GM18951 (cell line): ENCODE measurements at regions not wholly inside any gene's neighbourhood (a gene's known extent, or its start where the extent isn't known, plus 50 kb on each side); places are given as distances from the start of the nearest gene placed in this dataset.

Experiments used
- POLR2A ChIP-seq: IDR thresholded peaks from 4 replicates; pipeline ENCODE4 v1.6.1; 2011; ENCODE audit warnings: mild to moderate bottlenecking; ENCODE audit not compliant: insufficient read length, insufficient read depth; ENCODE audit errors: extremely low read depth
- in situ Hi-C: fragments of 300-500 bp; cut with MboI; formaldehyde crosslinking; loops from one replicate; pipeline ENCODE4 v1.12.0; 2022; ENCODE audit warnings: low sequenced_read_pairs, mixed read lengths, inconsistent platforms; ENCODE audit not compliant: unreplicated experiment

GRCh38 chr4:138034871-138035270 is 207.3 kb downstream of the SLC7A11 start:
- no peak for TF ChIP-seq POLR2A
- in situ Hi-C loops = loop anchor here (25.0 kb wide), 1 partner anchor 527 kb away; no protein-coding TSS in a partner anchor

- in situ Hi-C loops = loop anchor here (25.0 kb wide), 1 partner anchor 530 kb away; no protein-coding TSS in a partner anchor
Observed at GRCh38 chr4:138032222-138032621, 209.9 kb downstream of the SLC7A11 start.

GRCh38 chr4:138030375-138030774 is 211.8 kb downstream of the SLC7A11 start:
- in situ Hi-C loops = loop anchor here (25.0 kb wide), 1 partner anchor 532 kb away; no protein-coding TSS in a partner anchor
- TF ChIP-seq POLR2A = no peak

More at GRCh38 chr4:138032222-138032621, 209.9 kb downstream of the SLC7A11 start:
- TF ChIP-seq POLR2A = no peak

- in situ Hi-C loops = loop anchor here (25.0 kb wide), 1 partner anchor 533 kb away; no protein-coding TSS in a partner anchor
- no peak for TF ChIP-seq POLR2A
Observed at GRCh38 chr4:138028923-138029322, 213.2 kb downstream of the SLC7A11 start.

GRCh38 chr4:138021139-138021830 is 220.9 kb downstream of the SLC7A11 start:
- in situ Hi-C loops = no loop called here
- no peak for TF ChIP-seq POLR2A

- in situ Hi-C loops = no loop called here
- TF ChIP-seq POLR2A = no peak
Observed at GRCh38 chr4:138014590-138015288, 227.4 kb downstream of the SLC7A11 start.

- in situ Hi-C loops = no loop called here
Observed at GRCh38 chr4:138013625-138014024, 228.5 kb downstream of the SLC7A11 start.

GRCh38 chr4:138010639-138011038 is 231.5 kb downstream of the SLC7A11 start:
- in situ Hi-C loops = no loop called here
- no peak for TF ChIP-seq POLR2A

More at GRCh38 chr4:138013625-138014024, 228.5 kb downstream of the SLC7A11 start:
- TF ChIP-seq POLR2A = no peak

- in situ Hi-C loops = no loop called here
- TF ChIP-seq POLR2A = no peak
Observed at GRCh38 chr4:138007572-138007971, 234.6 kb downstream of the SLC7A11 start.

GRCh38 chr4:138005486-138005885 is 236.7 kb downstream of the SLC7A11 start:
- TF ChIP-seq POLR2A = no peak
- in situ Hi-C loops = no loop called here

- no peak for TF ChIP-seq POLR2A
- in situ Hi-C loops = no loop called here
Observed at GRCh38 chr4:138003248-138003647, 238.9 kb downstream of the SLC7A11 start.

GRCh38 chr4:137998666-137999429 is 243.3 kb downstream of the SLC7A11 start:
- in situ Hi-C loops = no loop called here
- TF ChIP-seq POLR2A = no peak

GRCh38 chr4:137997496-137997895 is 244.7 kb downstream of the SLC7A11 start:
- TF ChIP-seq POLR2A = no peak
- in situ Hi-C loops = no loop called here
